GM18498 (cell line): ENCODE measurements at regions not wholly inside any gene's neighbourhood (a gene's known extent, or its start where the extent isn't known, plus 50 kb on each side); places are given as distances from the start of the nearest gene placed in this dataset.
"Not testable (repeated sequence)": the region's sequence is repeated elsewhere in the genome, so short reads cannot be mapped to it uniquely, and the experiment has no call there.

Source experiments
- ATAC-seq: cut with Tn5 transposase; IDR thresholded peaks from one replicate; pipeline ENCODE4 v1.9.1; 2021; ENCODE audit warnings: mild to moderate bottlenecking, moderate library complexity; ENCODE audit not compliant: unreplicated experiment

DNA sequence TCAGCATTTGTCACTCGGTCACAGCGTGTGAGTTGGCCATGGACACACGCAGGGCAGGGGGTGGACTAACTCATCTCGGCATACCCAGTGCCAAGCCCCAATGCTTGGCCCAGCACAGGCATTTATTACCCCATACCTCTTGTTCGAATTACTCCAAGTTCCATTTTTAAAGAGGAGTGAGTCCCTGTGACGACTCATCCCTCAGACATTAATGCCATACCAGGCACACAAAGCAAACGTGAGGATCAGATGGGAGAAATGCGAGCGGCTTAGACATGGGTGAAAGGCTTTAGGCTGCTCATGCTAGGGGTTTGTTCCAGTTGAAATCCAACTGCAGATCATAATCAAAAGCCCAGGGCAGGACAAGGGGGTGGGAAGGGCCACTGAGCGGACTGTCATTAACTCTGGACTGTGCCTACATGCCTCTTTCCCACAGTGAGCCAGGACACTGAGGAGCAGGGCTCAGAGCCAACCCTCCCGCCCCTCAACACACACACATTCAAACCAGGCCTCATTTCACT, 118.5 kb upstream of the NGF start:
- no peak for ATAC-seq

DNA sequence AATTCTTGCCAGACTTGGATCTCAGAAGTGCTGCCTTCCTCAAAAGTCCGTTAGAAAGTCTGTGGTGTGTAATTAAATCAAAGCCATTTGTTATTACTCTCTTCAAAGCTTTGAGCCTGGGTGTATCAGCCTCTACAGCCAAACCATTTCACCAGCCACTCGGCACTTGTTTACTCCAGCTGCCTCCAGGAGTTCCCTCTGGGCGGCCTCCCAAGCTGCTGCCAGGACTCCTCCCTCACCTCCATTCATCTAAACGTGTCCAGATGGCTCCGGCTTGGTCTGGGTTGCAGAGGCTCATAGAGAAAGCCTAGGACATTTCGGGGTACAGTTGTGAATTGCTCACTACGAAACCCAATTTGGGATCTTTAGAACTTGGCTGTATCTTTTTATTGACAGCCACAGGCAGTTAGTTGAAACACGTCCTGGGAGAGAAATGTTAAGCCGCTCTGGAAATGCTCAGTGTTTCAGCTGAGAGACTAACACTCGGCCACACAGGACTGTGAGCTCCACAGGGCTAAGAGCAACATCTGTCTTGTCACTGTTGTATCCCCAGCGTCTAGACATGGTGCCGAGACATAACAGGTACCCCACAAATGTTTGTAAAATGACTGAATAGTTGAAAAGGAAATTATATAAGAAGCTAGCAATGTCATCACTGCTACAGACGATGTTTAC, 116.9 kb upstream of the NGF start:
- no peak for ATAC-seq

DNA sequence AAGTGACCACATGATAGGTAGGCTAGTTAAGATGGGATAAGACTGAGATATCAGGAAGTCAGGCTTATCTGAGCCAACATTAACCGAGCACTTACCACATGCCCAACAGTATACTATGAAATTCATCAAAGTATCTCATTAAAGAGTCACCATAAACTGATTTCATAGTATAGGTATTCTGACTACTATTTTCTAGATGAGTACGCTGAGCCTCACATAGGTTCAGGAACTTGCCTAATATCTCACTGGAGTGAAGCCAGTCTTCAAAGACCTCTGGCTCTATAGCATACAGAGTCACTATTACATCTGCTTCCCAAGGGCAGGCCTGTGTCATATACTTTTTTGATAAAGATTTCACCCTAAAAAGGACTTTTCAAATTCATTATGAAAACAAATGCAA, 115.6 kb upstream of the NGF start:
- ATAC-seq = no peak

DNA sequence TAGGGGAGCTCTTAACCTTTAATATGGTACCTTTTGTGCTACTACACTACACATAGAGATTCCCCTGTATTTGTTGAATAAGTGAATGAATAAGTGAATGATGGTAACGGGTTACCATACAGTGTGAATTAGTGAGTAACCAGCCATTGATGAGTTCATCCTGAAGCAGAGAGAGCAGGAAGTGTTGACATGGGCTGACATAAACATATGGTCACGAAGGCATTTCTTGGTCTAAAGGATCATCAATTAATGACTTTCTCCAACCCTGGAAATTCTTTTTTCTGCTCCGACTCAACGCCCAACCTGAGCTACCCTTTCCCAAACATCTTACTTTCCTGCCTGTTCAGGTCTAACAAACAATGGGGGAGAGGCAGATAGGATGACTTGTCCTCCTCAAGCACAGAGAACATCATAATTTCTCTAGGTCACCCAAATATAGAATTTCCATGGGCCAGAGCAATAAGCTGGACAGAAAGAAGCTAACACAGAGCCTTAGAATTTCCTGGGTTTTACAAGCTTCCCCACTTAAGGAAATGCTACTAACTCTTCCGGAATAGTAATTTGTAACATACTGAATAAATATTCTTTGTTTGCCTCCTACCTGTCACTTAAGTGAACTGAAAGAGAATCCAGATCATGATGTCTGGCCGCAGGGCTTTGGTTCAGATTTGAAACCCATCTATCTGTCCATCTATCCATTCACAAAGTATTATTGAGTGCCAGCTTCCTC, 114.7 kb upstream of the NGF start:
- ATAC-seq = no peak

DNA sequence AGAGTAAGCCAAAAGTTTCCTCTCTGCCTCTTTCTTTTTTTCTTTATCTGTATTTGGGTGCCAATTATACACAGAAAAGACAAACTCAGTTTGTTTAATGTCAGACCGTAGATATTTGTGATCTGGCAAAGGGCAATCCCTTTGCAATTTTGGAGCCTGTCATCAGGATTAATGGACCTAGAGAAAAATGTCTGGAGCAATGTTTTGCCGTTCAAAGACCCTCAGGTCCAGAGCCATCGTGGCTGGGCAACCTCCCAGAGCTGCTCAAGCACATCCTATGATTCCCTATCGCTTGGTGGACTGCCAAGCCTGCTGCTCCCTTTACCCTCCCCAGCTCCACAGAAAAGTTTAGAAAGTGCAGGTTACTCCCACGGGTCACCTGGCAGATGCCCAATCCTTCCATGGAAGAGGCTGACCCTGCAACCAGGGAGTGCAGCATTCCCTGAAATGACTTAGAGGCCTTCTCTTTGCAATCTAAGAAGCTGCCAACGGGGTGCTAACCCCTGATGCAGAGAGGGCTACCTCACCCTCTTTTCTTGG, 112.5 kb upstream of the NGF start:
- no peak for ATAC-seq

DNA sequence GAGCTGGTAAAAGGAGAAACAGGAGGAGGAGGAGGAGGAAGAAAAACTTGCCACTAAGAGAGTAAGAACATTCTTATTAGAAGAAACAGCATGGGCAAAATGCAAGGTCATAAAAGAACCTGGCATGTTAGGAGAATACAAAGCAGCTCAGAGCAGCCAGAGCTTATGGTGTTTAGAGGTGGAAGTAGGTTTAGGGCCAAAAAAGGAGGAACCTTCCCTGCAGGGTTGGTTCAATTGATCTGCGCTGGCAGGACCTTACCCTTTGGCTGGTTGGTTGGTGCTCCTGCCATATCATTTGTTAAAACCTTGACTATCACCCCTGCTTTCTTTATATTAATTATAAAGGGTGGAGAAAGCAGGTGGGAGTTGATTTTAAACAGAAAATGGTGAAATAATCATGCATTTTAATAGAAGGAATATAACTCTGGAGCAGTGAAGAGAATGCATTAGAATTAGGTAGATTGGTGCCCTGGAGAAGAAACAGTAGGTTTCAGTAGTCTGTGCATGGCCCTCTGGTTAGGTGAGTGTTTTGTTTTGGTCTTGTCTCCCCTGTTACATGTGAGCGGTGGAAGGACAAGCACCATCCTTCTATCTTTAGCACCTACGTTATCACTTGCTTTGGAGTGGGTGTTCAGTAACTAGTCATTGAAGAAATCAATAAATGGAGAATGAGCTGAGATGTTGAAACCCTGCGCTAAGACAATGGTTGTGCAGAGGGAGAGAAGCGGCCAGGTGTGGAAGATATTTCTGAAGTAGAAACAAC, 110.4 kb upstream of the NGF start:
- no peak for ATAC-seq

DNA sequence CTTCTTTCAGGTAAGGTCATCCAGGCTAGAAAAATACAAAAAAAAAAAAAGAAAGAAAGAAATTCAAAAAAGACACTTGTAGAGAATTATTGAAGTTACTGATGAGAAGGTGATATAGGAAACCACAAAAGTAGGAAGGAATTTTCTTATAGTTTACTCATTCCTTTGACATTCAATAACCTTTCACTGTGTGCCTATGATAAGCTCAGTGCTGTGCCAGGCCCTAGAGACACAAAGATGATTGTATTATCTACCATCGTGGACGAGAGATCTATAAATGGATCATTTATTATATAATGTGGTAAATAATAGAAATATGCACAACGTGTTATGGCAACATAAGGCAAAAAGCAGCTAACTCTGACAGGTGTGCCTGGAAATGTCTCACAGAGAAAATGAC, 109.6 kb upstream of the NGF start:
- ATAC-seq = no peak

DNA sequence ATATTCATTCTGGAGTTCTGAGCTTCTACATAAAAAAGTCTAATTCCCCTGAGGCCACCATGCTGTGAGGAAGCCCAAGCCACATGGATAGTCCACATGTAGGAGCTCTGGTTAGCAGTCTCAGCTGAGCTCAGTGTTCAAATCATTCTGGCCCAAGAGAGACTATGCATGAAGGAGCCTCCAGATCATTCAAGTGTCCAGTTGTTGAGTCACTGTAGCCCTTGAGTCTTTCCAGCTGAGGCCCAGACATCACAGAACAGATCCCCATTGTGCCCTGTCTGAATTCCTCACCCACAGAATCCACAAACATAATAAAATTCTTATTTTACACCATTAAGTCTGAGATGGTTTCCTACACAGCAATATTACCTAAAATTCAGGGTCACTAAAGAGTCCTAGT, 107.0 kb upstream of the NGF start:
- no peak for ATAC-seq

DNA sequence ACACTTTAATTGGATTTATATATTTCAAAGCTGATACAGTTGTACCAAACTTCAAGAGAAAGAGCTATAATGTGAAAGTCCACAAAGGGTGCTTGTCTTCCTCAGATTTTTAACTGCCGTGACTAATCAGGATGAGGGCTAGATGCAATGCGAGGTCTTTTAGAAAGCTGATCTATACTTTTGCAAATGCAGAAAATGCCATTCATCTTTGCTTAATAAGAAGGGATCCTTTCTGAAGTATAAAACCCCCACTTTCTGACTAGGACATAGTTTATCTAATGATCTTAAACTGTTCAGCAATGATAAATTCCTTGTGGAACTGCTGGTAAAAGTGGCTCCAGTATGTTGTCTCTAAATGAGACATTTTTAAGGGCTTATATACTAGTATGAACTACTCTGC, 102.7 kb upstream of the NGF start:
- no peak for ATAC-seq

DNA sequence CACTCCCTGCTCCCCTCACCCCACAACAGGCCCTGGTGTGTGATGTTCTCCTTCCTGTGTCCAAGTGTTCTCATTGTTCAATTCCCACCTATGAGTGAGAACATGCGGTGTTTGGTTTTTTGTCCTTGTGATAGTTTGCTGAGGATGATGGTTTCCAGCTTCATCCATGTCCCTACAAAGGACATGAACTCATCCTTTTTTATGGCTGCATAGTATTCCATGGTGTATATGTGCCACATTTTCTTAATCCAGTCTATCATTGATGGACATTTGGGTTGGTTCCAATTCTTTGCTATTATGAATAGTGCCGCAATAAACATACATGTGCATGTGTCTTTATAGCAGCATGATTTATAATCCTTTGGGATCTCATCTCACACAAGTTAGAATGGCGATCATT, 101.5 kb upstream of the NGF start:
- ATAC-seq = not testable (repeated sequence)

DNA sequence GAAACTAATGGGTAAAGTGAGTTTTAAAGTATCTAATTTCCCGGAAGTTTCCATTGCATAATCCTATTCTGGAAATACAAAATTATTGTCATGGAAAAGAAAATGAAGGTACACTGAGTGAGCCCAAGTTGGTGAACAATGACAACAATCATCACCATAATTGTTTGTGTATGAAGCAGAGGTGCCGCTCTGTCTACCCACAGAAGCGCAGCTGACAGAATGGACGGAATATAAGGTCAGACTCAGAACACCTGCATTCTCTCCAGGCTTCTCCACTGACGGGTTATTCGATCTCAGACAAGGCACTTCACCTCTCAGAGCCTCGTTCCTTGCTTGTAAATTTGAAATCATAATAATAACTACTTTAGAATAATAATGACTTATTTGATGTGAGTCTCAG, 99.1 kb upstream of the NGF start:
- ATAC-seq = no peak

DNA sequence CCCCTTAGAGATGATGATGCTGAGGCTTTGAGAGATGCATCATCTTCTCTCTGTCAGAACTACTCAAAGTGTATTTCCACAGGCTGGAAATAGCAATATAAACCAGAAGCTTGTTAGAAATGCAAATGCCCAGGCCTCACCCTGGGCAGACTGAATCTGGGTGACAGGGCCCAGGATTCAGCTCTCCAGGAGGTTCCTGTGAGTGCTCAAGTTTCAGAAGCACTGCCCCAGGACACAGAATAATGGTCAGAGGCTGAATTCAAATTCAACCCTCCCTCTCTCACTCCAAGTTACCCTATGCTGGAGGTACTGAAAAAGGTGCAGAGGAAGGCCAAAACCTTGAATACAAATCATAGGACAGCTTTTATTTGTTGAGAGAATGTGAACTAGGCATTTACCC, 98.5 kb upstream of the NGF start:
- ATAC-seq = no peak

DNA sequence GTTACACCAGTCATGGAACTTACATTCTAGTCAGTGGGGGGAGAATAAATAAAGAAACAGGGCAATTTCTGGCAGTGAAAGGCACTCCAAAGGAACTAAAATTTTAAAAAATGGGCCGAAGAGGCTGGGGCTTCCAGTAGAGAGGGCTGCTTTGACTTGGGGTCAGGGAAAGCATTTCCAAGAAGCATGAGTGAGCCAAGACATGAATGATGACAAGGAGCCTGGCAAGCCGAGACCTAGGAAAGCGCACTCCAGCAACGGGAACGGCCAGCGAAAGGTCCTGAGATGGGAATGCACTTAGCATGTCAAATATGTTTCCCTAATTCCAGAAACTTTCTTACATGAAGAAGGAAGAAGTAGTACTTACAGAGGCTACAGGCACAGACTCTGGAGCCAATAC, 95.4 kb upstream of the NGF start:
- ATAC-seq = no peak

DNA sequence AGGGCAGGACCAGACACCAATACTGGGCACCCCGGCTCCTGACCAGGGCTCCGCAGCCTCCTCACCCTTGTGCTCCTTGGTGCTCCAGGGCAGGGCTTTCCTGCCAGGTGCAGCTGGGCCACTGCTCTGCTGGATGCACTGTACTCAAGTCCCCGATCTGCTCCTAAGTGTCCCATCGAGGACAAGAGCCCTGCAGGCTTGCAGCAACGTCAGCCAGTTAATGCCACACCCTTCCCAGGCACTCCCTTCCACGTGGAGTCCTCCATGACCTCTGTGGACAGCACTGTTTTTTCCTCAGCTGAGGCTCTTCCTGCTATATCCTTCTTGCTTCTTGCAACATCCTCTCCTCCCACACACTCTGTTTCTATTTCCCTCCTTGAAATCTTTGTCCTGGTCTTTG, 94.0 kb upstream of the NGF start:
- ATAC-seq = no peak

DNA sequence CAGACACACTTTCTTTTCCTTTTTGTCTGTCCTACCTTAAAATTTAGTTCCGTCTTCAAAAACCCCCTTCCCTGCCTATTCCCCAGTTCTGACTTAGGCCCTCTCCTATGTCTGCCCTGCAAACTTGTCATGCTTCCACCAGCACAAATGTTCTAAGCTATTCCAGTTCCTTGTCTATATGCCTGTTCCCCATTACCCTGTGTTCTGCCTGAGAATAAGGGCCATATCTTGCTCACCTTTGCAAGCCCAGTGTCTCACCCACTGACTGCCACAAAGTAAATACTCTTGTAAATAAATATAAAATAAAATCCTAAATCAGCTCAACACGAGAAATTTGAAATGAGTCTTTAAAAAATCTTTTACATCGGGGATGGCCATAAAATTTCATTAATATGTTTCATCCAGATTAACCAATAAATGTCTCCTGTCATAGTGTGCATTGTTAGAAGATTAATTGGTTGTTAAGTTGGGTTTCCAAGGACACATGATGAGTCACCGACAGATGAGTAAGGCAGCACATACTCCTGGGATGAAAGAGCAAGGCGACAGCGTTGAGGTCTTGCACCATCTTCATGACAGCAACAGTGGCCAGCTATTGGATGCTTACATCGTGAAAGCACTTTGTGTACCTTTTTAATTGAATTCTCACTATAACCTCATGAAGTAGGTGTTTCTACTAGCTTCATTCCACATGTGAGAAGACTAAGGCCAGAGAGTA, 92.6 kb upstream of the NGF start:
- ATAC-seq = no peak

DNA sequence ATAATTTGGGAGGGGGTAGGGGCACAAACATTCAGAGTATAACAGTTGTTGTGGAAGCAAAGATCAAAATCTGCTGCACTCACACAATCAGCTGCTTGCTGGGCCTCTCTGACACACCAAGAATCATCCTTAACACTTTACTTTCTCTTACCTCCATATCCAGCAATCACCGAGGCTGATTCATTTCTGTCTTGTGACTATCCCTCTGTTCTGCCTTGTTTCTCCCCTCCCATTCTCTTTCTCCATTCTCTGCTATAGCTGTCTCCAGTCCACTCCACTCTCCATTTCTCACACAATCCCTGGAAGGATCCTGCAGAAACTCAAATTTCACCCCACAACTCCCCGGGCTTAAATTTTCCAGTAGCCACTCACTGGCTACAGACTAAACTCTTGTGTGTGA, 91.8 kb upstream of the NGF start:
- ATAC-seq = no peak

DNA sequence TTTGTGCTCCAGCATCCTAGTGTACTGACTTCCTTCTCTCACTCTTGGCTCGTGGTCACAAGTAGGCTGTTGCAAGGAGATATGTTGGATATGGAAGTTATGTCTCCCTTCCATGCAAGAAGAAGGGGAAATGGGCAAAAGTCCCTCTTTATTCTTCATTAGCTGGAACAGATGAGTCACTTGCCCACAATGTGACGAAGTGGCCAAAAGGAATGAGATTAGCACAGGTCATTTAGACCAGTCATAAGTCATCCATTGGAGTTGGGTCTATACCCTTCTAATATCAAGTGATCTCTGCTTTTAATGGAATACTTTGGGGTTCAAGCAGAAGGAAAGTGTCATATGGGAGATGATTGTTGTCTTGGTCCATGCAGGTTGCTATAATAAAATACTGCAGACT, 91.2 kb upstream of the NGF start:
- ATAC-seq = no peak

DNA sequence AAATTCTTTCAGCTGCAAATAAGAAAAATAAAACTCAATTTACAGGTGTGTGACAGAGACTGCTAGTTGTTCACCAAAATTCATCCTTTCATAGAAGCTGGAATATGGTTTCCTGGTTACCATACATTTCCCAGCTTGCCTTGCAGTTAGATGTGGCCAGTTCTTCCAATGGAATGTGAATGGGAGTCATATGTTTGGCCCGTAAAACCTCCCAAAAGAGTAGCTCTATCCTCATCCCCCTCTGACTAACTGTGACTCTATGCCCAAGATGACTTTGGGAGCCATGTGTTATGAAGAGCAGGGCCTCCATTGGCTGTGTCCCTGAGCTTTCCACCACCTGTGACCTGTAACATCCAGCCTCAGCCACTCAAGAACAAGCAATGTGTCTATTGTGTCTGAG, 90.6 kb upstream of the NGF start:
- no peak for ATAC-seq

DNA sequence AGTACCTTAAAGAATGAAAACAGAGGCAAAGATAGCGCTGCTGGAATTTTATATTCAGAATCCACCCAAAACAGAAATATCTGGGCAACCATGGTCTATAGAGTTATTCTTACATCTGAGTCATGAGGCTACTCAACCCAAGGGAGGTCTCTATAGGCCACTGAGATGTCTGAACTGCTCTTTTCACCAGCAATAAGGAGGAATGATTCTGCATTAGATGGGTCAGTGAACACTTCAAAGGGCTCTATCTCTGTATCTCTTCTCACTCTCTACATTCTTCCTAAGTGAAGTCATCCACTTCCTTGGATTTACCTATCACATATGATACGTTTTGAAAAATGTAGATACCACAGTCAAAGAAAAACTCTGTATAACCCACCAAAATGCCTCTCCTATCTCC, 90.2 kb upstream of the NGF start:
- ATAC-seq = no peak

DNA sequence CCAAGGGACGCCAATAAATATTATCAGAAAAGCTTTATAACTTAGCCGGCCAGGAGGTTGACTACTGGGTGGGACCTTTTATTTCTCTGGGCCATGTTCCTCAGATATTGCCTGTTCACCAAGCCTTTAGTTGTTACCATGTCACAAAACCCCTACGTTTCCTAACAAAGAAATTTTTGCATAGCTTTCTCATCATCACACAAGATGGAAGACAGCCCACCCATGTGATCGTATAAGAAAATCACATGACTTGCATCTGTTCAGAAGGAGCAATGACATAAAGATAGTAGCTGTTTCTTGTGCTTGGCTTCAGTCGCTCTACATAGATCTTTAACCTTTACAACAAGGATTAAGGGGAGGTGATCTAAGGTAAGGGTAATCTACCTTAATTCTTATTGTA, 88.9 kb upstream of the NGF start:
- no peak for ATAC-seq

DNA sequence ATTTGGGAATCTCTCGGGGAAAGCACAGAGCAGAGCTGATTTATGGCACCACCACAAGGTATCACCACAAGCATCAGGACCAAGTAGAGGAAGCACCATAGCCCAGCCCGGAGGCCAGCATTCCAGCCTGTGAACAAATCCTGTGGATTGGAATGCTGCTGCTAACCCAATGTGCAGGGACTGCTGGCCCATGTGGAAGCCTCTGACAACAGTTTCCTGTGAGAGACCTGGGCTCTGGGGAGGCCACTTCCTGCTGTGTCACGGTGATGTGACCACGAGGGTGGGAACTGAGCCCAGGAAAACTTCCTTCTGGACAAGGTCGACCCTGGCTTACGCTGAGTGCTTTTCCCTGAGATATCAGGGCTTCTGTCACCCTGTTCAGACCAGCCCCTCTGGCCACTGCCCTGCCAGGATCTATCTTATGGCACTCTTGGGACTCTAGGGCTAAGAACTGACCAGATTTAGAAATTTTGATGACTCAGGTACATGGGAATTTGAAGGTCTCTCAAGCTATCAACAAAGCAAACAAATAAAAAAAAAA, 88.3 kb upstream of the NGF start:
- no peak for ATAC-seq
